GM12801 (cell line): ENCODE measurements at regions not wholly inside any gene's neighbourhood (a gene's known extent, or its start where the extent isn't known, plus 50 kb on each side); places are given as distances from the start of the nearest gene placed in this dataset.

Experiments
- CTCF ChIP-seq: IDR thresholded peaks from one replicate; pipeline ENCODE4 v1.5.1; 2011; ENCODE audit warnings: control low read depth; ENCODE audit not compliant: insufficient read length; ENCODE audit errors: extremely low read depth

GRCh38 chr11:23236826-23237555, 376.7 kb upstream of the CCDC179 start:
- TF ChIP-seq CTCF = no peak

- no peak for TF ChIP-seq CTCF
Measured at GRCh38 chr11:23252426-23252825, 392.2 kb upstream of the CCDC179 start.

GRCh38 chr11:23257088-23257487, 396.8 kb upstream of the CCDC179 start:
- TF ChIP-seq CTCF = no peak

GRCh38 chr11:23257556-23257955, 397.3 kb upstream of the CCDC179 start:
- TF ChIP-seq CTCF = no peak

- TF ChIP-seq CTCF = no peak
Measured at GRCh38 chr11:23263466-23263865, 403.2 kb upstream of the CCDC179 start.

- no peak for TF ChIP-seq CTCF
Measured at GRCh38 chr11:23272095-23272494, 411.8 kb upstream of the CCDC179 start.

- no peak for TF ChIP-seq CTCF
Measured at GRCh38 chr11:23278121-23278520, 417.8 kb upstream of the CCDC179 start.

- no peak for TF ChIP-seq CTCF
Measured at GRCh38 chr11:23280088-23280487, 419.8 kb upstream of the CCDC179 start.
